ENCODE measurements at regions not wholly inside any gene's neighbourhood (a gene's known extent, or its start where the extent isn't known, plus 50 kb on each side); places are given as distances from the start of the nearest gene placed in this dataset.

DNA sequence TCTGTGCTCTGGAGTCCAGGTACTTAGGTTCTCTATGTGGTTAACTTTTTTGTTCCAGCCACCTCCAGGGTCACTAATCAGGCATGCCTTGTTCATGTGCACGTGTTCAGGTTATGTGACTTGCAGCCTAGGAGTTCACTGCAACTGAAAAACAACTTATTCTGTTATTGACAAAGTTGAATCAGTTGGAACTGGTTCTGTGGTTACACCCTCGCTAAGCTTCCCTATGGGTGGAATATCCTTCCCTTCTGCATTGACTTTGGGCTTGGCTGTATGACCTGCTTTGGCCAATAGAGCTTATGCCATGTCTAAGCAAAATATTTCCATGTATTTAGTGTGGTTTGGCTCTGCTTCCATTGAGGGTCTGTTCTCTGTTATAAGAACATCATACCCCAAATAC lies 66.0 kb upstream of the DNAH14 start:
- no peak overlapping the region for H3K4me2 ChIP-seq
- FAIRE-seq = peak; percentile 49
- no peak for DNase-seq (ENCODE audit: low read depth in 1 of 2, low spot score in 1 of 2)
- ChIA-PET POLR2A (no interaction called here), CTCF (interaction anchor here (0.9 to 3.8 kb wide), 3 partner anchors 11 to 349 kb away, joined by 3 to 22 read pairs (median 4); no protein-coding TSS in a partner anchor)
- no peak for TF ChIP-seq RARB (CRISPR knock-in tag; IDR thresholded peaks at IDR 0.05)
- TF ChIP-seq, protein P1, sequence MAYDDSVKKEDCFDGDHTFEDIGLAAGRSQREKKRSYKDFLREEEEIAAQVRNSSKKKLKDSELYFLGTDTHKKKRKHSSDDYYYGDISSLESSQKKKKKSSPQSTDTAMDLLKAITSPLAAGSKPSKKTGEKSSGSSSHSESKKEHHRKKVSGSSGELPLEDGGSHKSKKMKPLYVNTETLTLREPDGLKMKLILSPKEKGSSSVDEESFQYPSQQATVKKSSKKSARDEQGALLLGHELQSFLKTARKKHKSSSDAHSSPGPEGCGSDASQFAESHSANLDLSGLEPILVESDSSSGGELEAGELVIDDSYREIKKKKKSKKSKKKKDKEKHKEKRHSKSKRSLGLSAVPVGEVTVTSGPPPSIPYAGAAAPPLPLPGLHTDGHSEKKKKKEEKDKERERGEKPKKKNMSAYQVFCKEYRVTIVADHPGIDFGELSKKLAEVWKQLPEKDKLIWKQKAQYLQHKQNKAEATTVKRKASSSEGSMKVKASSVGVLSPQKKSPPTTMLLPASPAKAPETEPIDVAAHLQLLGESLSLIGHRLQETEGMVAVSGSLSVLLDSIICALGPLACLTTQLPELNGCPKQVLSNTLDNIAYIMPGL (CRISPR knock-in tag; IDR thresholded peaks at IDR 0.05; ENCODE audit: borderline replicate concordance) = no peak
- no peak overlapping the region for H3K27ac ChIP-seq
- no peaks in the 10 kb centered on the region for H3K4me1 ChIP-seq
- H3K9me3 ChIP-seq = peaks cover 9% of the 10 kb centered on the region
- 7% methylated on average over 2 of the region's 2 CpGs for WGBS (ENCODE audit: missing lambda C conversion rate)
- H3K4me3 ChIP-seq = no peak overlapping the region
- ATAC-seq = no peak

DNA sequence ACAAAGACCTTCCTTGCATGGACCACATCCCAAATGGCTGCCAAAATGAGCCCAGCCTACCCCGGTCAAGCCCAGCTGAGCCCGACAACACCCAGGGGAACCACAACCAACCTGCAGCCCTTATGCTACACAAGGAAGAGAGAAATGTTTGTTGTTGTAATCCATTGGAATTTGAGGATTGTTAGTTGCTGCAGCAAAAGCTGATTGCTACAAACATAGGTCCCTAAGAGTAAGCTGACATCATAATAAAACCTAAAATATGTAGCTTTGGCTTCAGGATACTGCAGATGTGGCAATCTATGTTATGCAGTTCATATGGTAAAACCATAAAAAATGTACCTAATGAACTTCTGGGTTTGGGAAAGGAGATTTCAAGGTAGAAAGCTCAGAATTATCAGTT lies 65.5 kb upstream of the DNAH14 start:
- FAIRE-seq = no peak
- Histone ChIP-seq H3K4me3 (no peak overlapping the region), H3K4me1 (no peaks in the 10 kb centered on the region), H3K27ac (no peak overlapping the region), H3K4me2 (no peak overlapping the region), H3K9me3 (peaks cover 9% of the 10 kb centered on the region)
- DNase-seq (ENCODE audit: low read depth in 1 of 2, low spot score in 1 of 2) = no peak
- POLR2A ChIA-PET = no interaction called here
- WGBS (ENCODE audit: missing lambda C conversion rate) = 73% methylated on average over 2 of the region's 2 CpGs
- TF ChIP-seq CHD4 (IDR thresholded peaks at IDR 0.05; ENCODE audit: borderline replicate concordance) = no peak
- TF ChIP-seq PHF8 (IDR thresholded peaks at IDR 0.05; ENCODE audit: borderline replicate concordance, low read depth) = no peak
- TF ChIP-seq, protein P2, sequence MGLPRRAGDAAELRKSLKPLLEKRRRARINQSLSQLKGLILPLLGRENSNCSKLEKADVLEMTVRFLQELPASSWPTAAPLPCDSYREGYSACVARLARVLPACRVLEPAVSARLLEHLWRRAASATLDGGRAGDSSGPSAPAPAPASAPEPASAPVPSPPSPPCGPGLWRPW (IDR thresholded peaks at IDR 0.05) = no peak
- ATAC-seq = no peak
- CTCF ChIA-PET = interaction anchor here (0.8 to 3.8 kb wide), 2 partner anchors 11 to 59 kb away, joined by 3 to 22 read pairs; no protein-coding TSS in a partner anchor

DNA sequence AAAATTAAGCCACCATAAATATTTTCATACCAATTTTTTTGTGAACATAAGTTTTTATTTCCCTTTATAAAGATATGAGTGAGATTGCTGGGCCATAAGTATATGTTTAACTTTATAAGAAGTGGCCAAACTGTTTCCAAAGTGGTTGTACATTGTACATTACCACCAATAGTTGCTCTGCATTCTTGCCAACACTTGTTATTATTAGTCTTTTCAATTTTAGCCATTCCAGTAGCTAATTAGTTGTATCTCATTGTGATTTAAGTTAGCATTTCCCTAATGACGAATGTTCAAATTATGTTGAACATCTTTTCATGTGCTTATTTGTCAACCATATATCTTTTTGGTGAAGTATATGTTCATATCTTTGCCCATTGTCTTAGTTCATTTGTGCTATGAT lies 64.0 kb upstream of the DNAH14 start:
- H3K9me3 ChIP-seq = peaks cover 9% of the 10 kb centered on the region
- WGBS (ENCODE audit: missing lambda C conversion rate) = 6% methylated on average over 1 of the region's 1 CpG
- POLR2A ChIA-PET = no interaction called here
- CTCF ChIA-PET = interaction anchor here (1.2 kb wide), 1 partner anchor 352 kb away, joined by 3 read pairs; no protein-coding TSS in a partner anchor
- FAIRE-seq (no peak), ATAC-seq (no peak), DNase-seq (ENCODE audit: low read depth in 1 of 2, low spot score in 1 of 2) (no peak)
- no peak overlapping the region for H3K27ac ChIP-seq
- H3K4me3 ChIP-seq = no peak overlapping the region
- no peaks in the 10 kb centered on the region for H3K4me1 ChIP-seq
- H3K4me2 ChIP-seq = no peak overlapping the region
- TF ChIP-seq MAFK (IDR thresholded peaks at IDR 0.05; ENCODE audit: partially characterized antibody) = no peak
- no peak for TF ChIP-seq FOXS1 (CRISPR knock-in tag; IDR thresholded peaks at IDR 0.05)
- TF ChIP-seq GATA3 (IDR thresholded peaks at IDR 0.05; ENCODE audit: borderline replicate concordance) = no peak
- no peak for TF ChIP-seq ZNF302 (CRISPR knock-in tag; IDR thresholded peaks at IDR 0.05)
- TF ChIP-seq, protein P3, sequence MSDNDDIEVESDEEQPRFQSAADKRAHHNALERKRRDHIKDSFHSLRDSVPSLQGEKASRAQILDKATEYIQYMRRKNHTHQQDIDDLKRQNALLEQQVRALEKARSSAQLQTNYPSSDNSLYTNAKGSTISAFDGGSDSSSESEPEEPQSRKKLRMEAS (IDR thresholded peaks at IDR 0.05) = no peak
- TF ChIP-seq EHF (CRISPR knock-in tag; IDR thresholded peaks at IDR 0.05) = no peak
- no peak for TF ChIP-seq BHLHE40 (IDR thresholded peaks at IDR 0.05; ENCODE audit: low read depth, low read length)
- TF ChIP-seq FOSB (CRISPR knock-in tag; IDR thresholded peaks at IDR 0.05) = no peak
- TF ChIP-seq KDM5A (IDR thresholded peaks at IDR 0.05) = no peak
- TF ChIP-seq RARB (CRISPR knock-in tag; IDR thresholded peaks at IDR 0.05) = no peak
- TF ChIP-seq, protein P1 (CRISPR knock-in tag; IDR thresholded peaks at IDR 0.05; ENCODE audit: borderline replicate concordance) = no peak
- TF ChIP-seq TFCP2L1 (CRISPR knock-in tag; IDR thresholded peaks at IDR 0.05) = no peak
- TF ChIP-seq MAZ (IDR thresholded peaks at IDR 0.05; ENCODE audit: borderline replicate concordance, low read depth, low read length) = no peak
- no peak for TF ChIP-seq PHF8 (IDR thresholded peaks at IDR 0.05; ENCODE audit: borderline replicate concordance, low read depth)
- TF ChIP-seq CHD2 (IDR thresholded peaks at IDR 0.05; ENCODE audit: low read length, partially characterized antibody) = no peak
